Endothelial cell of umbilical vein (primary cell): ENCODE measurements at regions not wholly inside any gene's neighbourhood (a gene's known extent, or its start where the extent isn't known, plus 50 kb on each side); places are given as distances from the start of the nearest gene placed in this dataset.

ENCODE experiments used
- BruUV-seq: library from RNA; stranded (reverse); fragments of 400-500 nt; replicated peaks from 2 replicates; lab custom pipeline; 2021; lab: Mats Ljungman, UMichigan
- CTCF ChIA-PET: fragments of 300-600, 350-600 bp; sonication (Branson Sonifier 250); formaldehyde crosslinking; loops from one replicate; lab custom pipeline; 2021; ENCODE audit warnings: antibody characterized with exemption, inconsistent platforms; lab: Charles Lee
- POLR2A ChIA-PET: fragments of 300-600, 350-600 bp; sonication (Branson Sonifier 250); formaldehyde crosslinking; loops from one replicate; lab custom pipeline; 2021; ENCODE audit warnings: antibody characterized with exemption, inconsistent platforms; lab: Charles Lee
- DNase-seq: peaks from one replicate; pipeline ENCODE4 v3.0.0-alpha.2; 2011; ENCODE audit warnings: low read depth, low spot score
- FAIRE-seq: peaks from 2 replicates; lab custom pipeline; 2011; peaks lifted over from hg19 to GRCh38; lab: Jason Lieb, UNC
- H2AFZ ChIP-seq: 2 replicates; pipeline ENCODE4 v1.6.0; 2012; ENCODE audit warnings: low read depth, low read length, control low read depth, inconsistent platforms
- H3K27ac ChIP-seq: 2 replicates; pipeline ENCODE4 v1.5.1; 2011; ENCODE audit warnings: low read depth, mild to moderate bottlenecking, control low read depth, low read length, moderate library complexity; ENCODE audit not compliant: insufficient read depth
- H3K27me3 ChIP-seq, 2 experiments: 2 replicates each; pipeline versions ENCODE4 v1.6.0 to v1.6.1; 2011; ENCODE audit warnings: low read length in 2 of 2, mixed read lengths in 1 of 2; ENCODE audit not compliant: control insufficient read depth in 2 of 2, insufficient read depth in 2 of 2
- H3K36me3 ChIP-seq, 2 experiments: 2 replicates in 1 of 2; 3 replicates in 1 of 2; pipeline ENCODE4 v1.5.1; 2011; ENCODE audit warnings: low read length in 2 of 2, mild to moderate bottlenecking in 1 of 2, moderate library complexity in 1 of 2; ENCODE audit not compliant: control insufficient read depth in 2 of 2, insufficient read depth in 2 of 2; ENCODE audit errors: extremely low read depth in 1 of 2
- H3K4me1 ChIP-seq: 3 replicates; pipeline ENCODE4 v1.5.1; 2011; ENCODE audit warnings: mild to moderate bottlenecking, low read length; ENCODE audit not compliant: control insufficient read depth, insufficient read depth; ENCODE audit errors: extremely low read depth
- H3K4me2 ChIP-seq: 2 replicates; pipeline ENCODE4 v1.6.1; 2011; ENCODE audit warnings: low read length, control low read depth, mixed read lengths; ENCODE audit not compliant: insufficient read depth
- H3K4me3 ChIP-seq, 3 experiments: fragments of 200-600 bp in 1 of 3; sonication (generic), shearing (Covaris generic) in 1 of 3; replicated peaks in 1 of 3; 2 replicates each; pipeline ENCODE4 v1.5.1; 2011 to 2016; ENCODE audit warnings: control low read depth in 3 of 3, low read length in 3 of 3, mild to moderate bottlenecking in 2 of 3, inconsistent platforms in 1 of 3, low read depth in 1 of 3, moderate library complexity in 1 of 3; ENCODE audit not compliant: insufficient read depth in 1 of 3
- H3K79me2 ChIP-seq: 2 replicates; pipeline ENCODE4 v1.6.0; 2012; ENCODE audit warnings: low read length, inconsistent platforms; ENCODE audit not compliant: control insufficient read depth, insufficient read depth
- H3K9ac ChIP-seq: replicated peaks from 2 replicates; pipeline ENCODE3; 2011; ENCODE audit warnings: low read length, control low read depth; ENCODE audit not compliant: insufficient read depth; ENCODE audit errors: extremely low read depth
- H3K9me1 ChIP-seq: replicated peaks from 3 replicates; pipeline ENCODE4 v1.6.0; 2011; ENCODE audit warnings: mild to moderate bottlenecking, low read length; ENCODE audit not compliant: control insufficient read depth, insufficient read depth; ENCODE audit errors: extremely low read depth
- H3K9me3 ChIP-seq: replicated peaks from 2 replicates; pipeline ENCODE4 v1.5.1; 2012; ENCODE audit warnings: low read length, inconsistent platforms; ENCODE audit not compliant: control insufficient read depth, insufficient read depth
- H4K20me1 ChIP-seq: replicated peaks from 2 replicates; pipeline ENCODE3; 2011; ENCODE audit warnings: mild to moderate bottlenecking, low read length; ENCODE audit not compliant: control insufficient read depth, insufficient read depth; ENCODE audit errors: extremely low read depth
- EZH2 ChIP-seq: IDR thresholded peaks from 2 replicates; pipeline ENCODE4 v1.6.1; 2012; ENCODE audit warnings: borderline replicate concordance, low read depth, mild to moderate bottlenecking, moderate library complexity, low read length, inconsistent platforms; ENCODE audit not compliant: severe bottlenecking
- FOS ChIP-seq: IDR thresholded peaks from 2 replicates; pipeline ENCODE4 v1.6.1; 2011; ENCODE audit warnings: mild to moderate bottlenecking, low read length, moderate library complexity, borderline replicate concordance; ENCODE audit not compliant: insufficient read depth
- GATA2 ChIP-seq: IDR thresholded peaks from 2 replicates; pipeline ENCODE4 v1.7.0; 2011; ENCODE audit warnings: low read depth, mild to moderate bottlenecking, moderate library complexity, mixed read lengths, low read length; ENCODE audit not compliant: insufficient read length, insufficient read depth
- JUN ChIP-seq: IDR thresholded peaks from 2 replicates; pipeline ENCODE4 v1.6.1; 2011; ENCODE audit warnings: borderline replicate concordance, low read depth; ENCODE audit not compliant: insufficient read length, insufficient read depth
- MAX ChIP-seq: IDR thresholded peaks from 2 replicates; pipeline ENCODE4 v1.6.1; 2011; ENCODE audit not compliant: insufficient read depth, insufficient read length
- MYC ChIP-seq: IDR thresholded peaks from one replicate; pipeline ENCODE4 v1.6.1; 2011; ENCODE audit warnings: mild to moderate bottlenecking, low read depth, low read length
- POLR2A ChIP-seq: IDR thresholded peaks from 2 replicates; pipeline ENCODE4 v1.6.1; 2012; ENCODE audit warnings: low read depth, mild to moderate bottlenecking, control low read depth, low read length
- POLR2AphosphoS5 ChIP-seq: IDR thresholded peaks from 2 replicates; pipeline ENCODE4 v1.6.1; 2012; ENCODE audit warnings: low read depth, mild to moderate bottlenecking, control low read depth, low read length, moderate library complexity; ENCODE audit not compliant: insufficient read depth
- dilution Hi-C: fragments of 300-500 bp; cut with MboI; formaldehyde crosslinking; loops from one replicate; pipeline ENCODE4 v1.15.0; 2019; ENCODE audit warnings: low sequenced_read_pairs; ENCODE audit not compliant: extremely low pct_ligation_motif_present
- intact Hi-C: fragments of 100-400 bp; cut with micrococcal nuclease; formaldehyde crosslinking; loops from one replicate; pipeline ENCODE4 v1.10.0; 2022
- TF ChIP-seq, protein P1 (sequence below), 2 donors: IDR thresholded peaks; 1 replicate in 1 of 2; 2 replicates in 1 of 2; pipeline ENCODE4 v1.5.1; 2011; ENCODE audit warnings: low read length in 2 of 2, mild to moderate bottlenecking in 2 of 2, moderate library complexity in 2 of 2, control low read depth in 1 of 2, inconsistent platforms in 1 of 2, low read depth in 1 of 2; ENCODE audit not compliant: insufficient read depth in 1 of 2; ENCODE audit errors: extremely low read depth in 1 of 2

- Histone ChIP-seq H3K27me3 (no peaks in the 10 kb centered on the region), H3K4me3 (no peak overlapping the region), H4K20me1 (no peaks in the 10 kb centered on the region), H3K9me1 (no peaks in the 10 kb centered on the region), H3K4me2 (no peak overlapping the region), H3K9ac (no peak overlapping the region), H3K9me3 (no peaks in the 10 kb centered on the region), H3K79me2 (no peaks in the 10 kb centered on the region), H3K36me3 (no peaks in the 10 kb centered on the region), H3K27ac (no peak overlapping the region), H2AFZ (no peak overlapping the region), H3K4me1 (no peaks in the 10 kb centered on the region)
- intact Hi-C loops = no loop called here
- dilution Hi-C loops = no loop called here
- POLR2A ChIA-PET = no interaction called here
- DNase-seq = no peak
- BruUV-seq = no TSS peak
- no peak for TF ChIP-seq FOS
- no peak for TF ChIP-seq MAX
- no peak for TF ChIP-seq MYC
- TF ChIP-seq POLR2A = no peak
- TF ChIP-seq, protein P1, sequence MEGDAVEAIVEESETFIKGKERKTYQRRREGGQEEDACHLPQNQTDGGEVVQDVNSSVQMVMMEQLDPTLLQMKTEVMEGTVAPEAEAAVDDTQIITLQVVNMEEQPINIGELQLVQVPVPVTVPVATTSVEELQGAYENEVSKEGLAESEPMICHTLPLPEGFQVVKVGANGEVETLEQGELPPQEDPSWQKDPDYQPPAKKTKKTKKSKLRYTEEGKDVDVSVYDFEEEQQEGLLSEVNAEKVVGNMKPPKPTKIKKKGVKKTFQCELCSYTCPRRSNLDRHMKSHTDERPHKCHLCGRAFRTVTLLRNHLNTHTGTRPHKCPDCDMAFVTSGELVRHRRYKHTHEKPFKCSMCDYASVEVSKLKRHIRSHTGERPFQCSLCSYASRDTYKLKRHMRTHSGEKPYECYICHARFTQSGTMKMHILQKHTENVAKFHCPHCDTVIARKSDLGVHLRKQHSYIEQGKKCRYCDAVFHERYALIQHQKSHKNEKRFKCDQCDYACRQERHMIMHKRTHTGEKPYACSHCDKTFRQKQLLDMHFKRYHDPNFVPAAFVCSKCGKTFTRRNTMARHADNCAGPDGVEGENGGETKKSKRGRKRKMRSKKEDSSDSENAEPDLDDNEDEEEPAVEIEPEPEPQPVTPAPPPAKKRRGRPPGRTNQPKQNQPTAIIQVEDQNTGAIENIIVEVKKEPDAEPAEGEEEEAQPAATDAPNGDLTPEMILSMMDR (IDR thresholded peaks at IDR 0.05; ENCODE audit: extremely low read depth in 1 of 2, insufficient read depth in 1 of 2, low read depth in 1 of 2, low read length in 2 of 2) = no peak
- TF ChIP-seq POLR2AphosphoS5 = no peak
- TF ChIP-seq GATA2 = no peak
- TF ChIP-seq EZH2 = no peak
- TF ChIP-seq JUN = no peak
- CTCF ChIA-PET = no interaction called here
- FAIRE-seq = no peak
Observed at GRCh38 chr2:126115975-126116374, 540.0 kb upstream of the GYPC start.
